GM18861 (cell line): ENCODE measurements at regions not wholly inside any gene's neighbourhood (a gene's known extent, or its start where the extent isn't known, plus 50 kb on each side); places are given as distances from the start of the nearest gene placed in this dataset.
"Not testable (repeated sequence)": the region's sequence is repeated elsewhere in the genome, so short reads cannot be mapped to it uniquely, and the experiment has no call there.

Source experiments
- ATAC-seq: cut with Tn5 transposase; IDR thresholded peaks from one replicate; pipeline ENCODE4 v1.9.1; 2021; ENCODE audit not compliant: unreplicated experiment

- no peak for ATAC-seq
These were observed 179.0 kb downstream of the BCAS1 start for GRCh38 chr20:53891306-53891894.

GRCh38 chr20:53890443-53891305 lies 179.7 kb downstream of the BCAS1 start:
- ATAC-seq, result no peak

GRCh38 chr20:53889411-53890148 lies 180.8 kb downstream of the BCAS1 start:
- no peak for ATAC-seq

- no peak for ATAC-seq
These were observed 181.4 kb downstream of the BCAS1 start for GRCh38 chr20:53888951-53889350.

GRCh38 chr20:53888510-53888909 lies 181.9 kb downstream of the BCAS1 start:
- ATAC-seq, result no peak

- no peak for ATAC-seq
These were observed 182.4 kb downstream of the BCAS1 start for GRCh38 chr20:53887973-53888372.

GRCh38 chr20:53884859-53885541 lies 185.4 kb downstream of the BCAS1 start:
- ATAC-seq, result no peak

GRCh38 chr20:53883098-53883911 lies 187.1 kb downstream of the BCAS1 start:
- no peak for ATAC-seq

- ATAC-seq, result not testable (repeated sequence)
These were observed 187.9 kb downstream of the BCAS1 start for GRCh38 chr20:53882438-53882986.

GRCh38 chr20:53881362-53881761 lies 189.0 kb downstream of the BCAS1 start:
- ATAC-seq, result no peak

GRCh38 chr20:53880108-53880641 lies 190.2 kb downstream of the BCAS1 start:
- ATAC-seq, result no peak

GRCh38 chr20:53879048-53879684 lies 191.2 kb downstream of the BCAS1 start:
- no peak for ATAC-seq

- no peak for ATAC-seq
These were observed 191.9 kb downstream of the BCAS1 start for GRCh38 chr20:53878262-53879047.

GRCh38 chr20:53876956-53877355 lies 193.4 kb downstream of the BCAS1 start:
- no peak for ATAC-seq

GRCh38 chr20:53876470-53876869 lies 193.9 kb downstream of the BCAS1 start:
- ATAC-seq, result no peak

GRCh38 chr20:53875452-53875851 lies 194.9 kb downstream of the BCAS1 start:
- no peak for ATAC-seq

- no peak for ATAC-seq
These were observed 195.7 kb downstream of the BCAS1 start for GRCh38 chr20:53874706-53875105.

- no peak for ATAC-seq
These were observed 196.3 kb downstream of the BCAS1 start for GRCh38 chr20:53874104-53874503.

- no peak for ATAC-seq
These were observed 197.2 kb downstream of the BCAS1 start for GRCh38 chr20:53873230-53873604.
